OCI-LY1 (cell line): ENCODE measurements at regions not wholly inside any gene's neighbourhood (a gene's known extent, or its start where the extent isn't known, plus 50 kb on each side); places are given as distances from the start of the nearest gene placed in this dataset.

Experiments
- CTCF ChIP-seq: fragments of 200-600 bp; sonication (generic), shearing (Covaris generic); IDR thresholded peaks from 2 replicates; pipeline ENCODE4 v1.5.1; 2017; ENCODE audit warnings: mild to moderate bottlenecking, antibody characterized with exemption, low read length, moderate library complexity, mixed read lengths
- EZH2 ChIP-seq: fragments of 200-600 bp; sonication (generic), shearing (Covaris generic); IDR thresholded peaks from 2 replicates; pipeline ENCODE4 v1.8.0; 2017; ENCODE audit warnings: borderline replicate concordance, mixed run types, mild to moderate bottlenecking, antibody characterized with exemption, low read length, moderate library complexity, mixed read lengths

- TF ChIP-seq CTCF = no peak
- no peak for TF ChIP-seq EZH2
These were observed 81.8 kb downstream of the SPRY2 start for GRCh38 chr13:80259159-80259558.
